Natural killer cell (primary cell): ENCODE measurements at regions not wholly inside any gene's neighbourhood (a gene's known extent, or its start where the extent isn't known, plus 50 kb on each side); places are given as distances from the start of the nearest gene placed in this dataset.

ENCODE experiments used
- ATAC-seq, 3 donors: fragments of 150-1000 bp in 2 of 3; fragments of 200-7000 bp in 1 of 3; cut with Tn5 transposase; 1 replicate in 1 of 3; 2 replicates in 2 of 3; pipeline ENCODE4 v1.10.0; 2021; ENCODE audit warnings: mild to moderate bottlenecking in 2 of 3, moderate library complexity in 2 of 3
- DNase-seq, 2 donors: peaks; one replicate each; pipeline versions ENCODE4 v3.0.0 to v3.0.0-alpha.2; 2013 to 2021; ENCODE audit warnings: mixed read lengths in 1 of 2
- H3K27ac ChIP-seq: one replicate; pipeline ENCODE4 v1.5.1; 2013; ENCODE audit warnings: mild to moderate bottlenecking, low read length
- H3K27me3 ChIP-seq: one replicate; pipeline ENCODE4 v1.6.1; 2013; ENCODE audit warnings: low read length; ENCODE audit not compliant: control insufficient read depth, insufficient read depth
- H3K36me3 ChIP-seq: one replicate; pipeline ENCODE4 v1.6.1; 2013; ENCODE audit warnings: low read length; ENCODE audit not compliant: control insufficient read depth, insufficient read depth
- H3K4me1 ChIP-seq: one replicate; pipeline ENCODE4 v1.6.1; 2013; ENCODE audit warnings: low read length; ENCODE audit not compliant: control insufficient read depth, insufficient read depth
- H3K4me3 ChIP-seq: one replicate; pipeline ENCODE4 v1.5.1; 2013; ENCODE audit warnings: low read length
- H3K9me3 ChIP-seq: one replicate; pipeline ENCODE4 v1.6.1; 2013; ENCODE audit warnings: low read length; ENCODE audit not compliant: control insufficient read depth, insufficient read depth
- H3K27ac Mint-ChIP-seq, 2 donors: one replicate each; pipeline ENCODE4 v1.8.0; 2022; ENCODE audit warnings: mild to moderate bottlenecking in 2 of 2, mixed read lengths in 2 of 2, moderate library complexity in 1 of 2
- H3K27me3 Mint-ChIP-seq, 2 donors: one replicate each; pipeline ENCODE4 v1.8.0; 2022; ENCODE audit warnings: low read depth in 2 of 2, mixed read lengths in 2 of 2
- H3K36me3 Mint-ChIP-seq: one replicate; pipeline ENCODE4 v1.8.0; 2022; ENCODE audit warnings: mixed read lengths
- H3K4me1 Mint-ChIP-seq, 2 donors: one replicate each; pipeline ENCODE4 v1.8.0; 2022; ENCODE audit warnings: mixed read lengths in 2 of 2
- H3K4me3 Mint-ChIP-seq: one replicate; pipeline ENCODE4 v1.8.0; 2022; ENCODE audit warnings: mild to moderate bottlenecking, moderate library complexity, mixed read lengths
- H3K9me3 Mint-ChIP-seq, 2 donors: one replicate each; pipeline ENCODE4 v1.8.0; 2022; ENCODE audit warnings: mixed read lengths in 2 of 2
- CTCF ChIP-seq: fragments of 200-600 bp; IDR thresholded peaks from one replicate; pipeline ENCODE4 v1.8.0; 2022; ENCODE audit warnings: antibody characterized with exemption
- WGBS: methylation state at CpG from one replicate; pipeline ENCODE4 v1.1.7; 2013; ENCODE audit warnings: missing lambda C conversion rate; ENCODE audit not compliant: insufficient coverage; 5-methylcytosine and 5-hydroxymethylcytosine counted together
- intact Hi-C: fragments of 100-400 bp; cut with micrococcal nuclease; formaldehyde crosslinking; loops from one replicate; pipeline ENCODE4 v1.14.2; 2022

GRCh38 chr5:17727098-17727497 is 92.8 kb downstream of the TAF11L14 start:
- H3K4me3 Mint-ChIP-seq = no peak overlapping the region
- Histone ChIP-seq H3K9me3 (no peaks in the 10 kb centered on the region), H3K27ac (no peak overlapping the region), H3K36me3 (no peaks in the 10 kb centered on the region), H3K27me3 (no peaks in the 10 kb centered on the region), H3K4me3 (no peak overlapping the region), H3K4me1 (no peaks in the 10 kb centered on the region)
- DNase-seq (no peak), ATAC-seq (no peak)
- H3K27me3 Mint-ChIP-seq = no peaks in the 10 kb centered on the region
- no peak for TF ChIP-seq CTCF
- no peak overlapping the region for H3K27ac Mint-ChIP-seq
- intact Hi-C loops = no loop called here
- 89% methylated on average over 2 of the region's 3 CpGs for WGBS
- H3K36me3 Mint-ChIP-seq = no peaks in the 10 kb centered on the region
- H3K9me3 Mint-ChIP-seq = peaks cover 13 to 17% of the 10 kb centered on the region in 2 donors
- H3K4me1 Mint-ChIP-seq = no peaks in the 10 kb centered on the region

- Mint-ChIP-seq H3K4me1 (no peaks in the 10 kb centered on the region), H3K27me3 (no peaks in the 10 kb centered on the region), H3K36me3 (no peaks in the 10 kb centered on the region), H3K27ac (no peak overlapping the region), H3K4me3 (no peak overlapping the region), H3K9me3 (peaks cover 11 to 15% of the 10 kb centered on the region in 2 donors)
- H3K36me3 ChIP-seq = no peaks in the 10 kb centered on the region
- H3K4me3 ChIP-seq = no peak overlapping the region
- no peak for TF ChIP-seq CTCF
- no peaks in the 10 kb centered on the region for H3K4me1 ChIP-seq
- intact Hi-C loops = no loop called here
- DNase-seq (no peak), ATAC-seq (no peak)
- WGBS = 82% methylated on average over 2 of the region's 2 CpGs
- H3K27me3 ChIP-seq = no peaks in the 10 kb centered on the region
- no peak overlapping the region for H3K27ac ChIP-seq
- H3K9me3 ChIP-seq = no peaks in the 10 kb centered on the region
Observed at GRCh38 chr5:17730421-17730820, 96.2 kb downstream of the TAF11L14 start.

GRCh38 chr5:17732351-17732923 is 98.2 kb downstream of the TAF11L14 start:
- Mint-ChIP-seq H3K27ac (no peak overlapping the region), H3K9me3 (peaks cover 15 to 19% of the 10 kb centered on the region in 2 donors), H3K36me3 (no peaks in the 10 kb centered on the region), H3K27me3 (no peaks in the 10 kb centered on the region), H3K4me1 (no peaks in the 10 kb centered on the region), H3K4me3 (no peak overlapping the region)
- intact Hi-C loops = no loop called here
- H3K9me3 ChIP-seq = no peaks in the 10 kb centered on the region
- no peak for ATAC-seq
- no peak overlapping the region for H3K4me3 ChIP-seq
- no peak overlapping the region for H3K27ac ChIP-seq
- WGBS = 90% methylated on average over 3 of the region's 3 CpGs
- no peak for TF ChIP-seq CTCF
- H3K27me3 ChIP-seq = no peaks in the 10 kb centered on the region
- no peaks in the 10 kb centered on the region for H3K36me3 ChIP-seq
- no peaks in the 10 kb centered on the region for H3K4me1 ChIP-seq
- no peak for DNase-seq

GRCh38 chr5:17734011-17734410 is 99.8 kb downstream of the TAF11L14 start:
- H3K9me3 ChIP-seq = no peaks in the 10 kb centered on the region
- no peak for TF ChIP-seq CTCF
- no peak overlapping the region for H3K27ac ChIP-seq
- Mint-ChIP-seq H3K36me3 (no peaks in the 10 kb centered on the region), H3K4me1 (no peaks in the 10 kb centered on the region), H3K27ac (no peak overlapping the region), H3K4me3 (no peak overlapping the region), H3K9me3 (peaks cover 16 to 22% of the 10 kb centered on the region in 2 donors), H3K27me3 (no peaks in the 10 kb centered on the region)
- no peaks in the 10 kb centered on the region for H3K4me1 ChIP-seq
- intact Hi-C loops = no loop called here
- H3K27me3 ChIP-seq = no peaks in the 10 kb centered on the region
- 100% methylated on average over 1 of the region's 2 CpGs for WGBS
- H3K36me3 ChIP-seq = no peaks in the 10 kb centered on the region
- ATAC-seq = no peak
- H3K4me3 ChIP-seq = no peak overlapping the region
- no peak for DNase-seq
